Inferior parietal cortex (tissue), 1 donor: ENCODE measurements at regions not wholly inside any gene's neighbourhood (a gene's known extent, or its start where the extent isn't known, plus 50 kb on each side); places are given as distances from the start of the nearest gene placed in this dataset.

ENCODE experiments used
- DNase-seq: peaks from one replicate; pipeline ENCODE4 v3.0.0-alpha.2; 2016; ENCODE audit errors: extremely low spot score

DNA sequence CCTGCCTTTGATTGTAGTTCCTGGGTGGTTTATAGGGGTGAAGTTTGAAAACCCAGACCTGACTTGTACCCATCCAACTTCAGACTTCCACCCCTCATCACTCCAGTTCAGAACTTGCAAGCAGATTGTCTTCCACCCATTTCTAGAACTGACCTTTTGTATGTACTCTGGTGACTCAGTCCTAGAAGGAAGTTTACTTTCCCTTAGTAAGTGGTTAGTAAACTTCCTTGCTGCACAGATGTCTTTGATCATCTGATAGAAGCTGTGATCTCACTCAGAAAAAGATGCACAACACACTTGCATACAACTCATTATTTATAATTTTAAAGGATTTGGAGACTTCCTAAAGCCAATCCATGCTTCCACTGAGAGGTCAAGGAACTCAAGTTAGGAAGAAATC lies 368.0 kb downstream of the MFSD1 start:
- DNase-seq, result no peak

DNA sequence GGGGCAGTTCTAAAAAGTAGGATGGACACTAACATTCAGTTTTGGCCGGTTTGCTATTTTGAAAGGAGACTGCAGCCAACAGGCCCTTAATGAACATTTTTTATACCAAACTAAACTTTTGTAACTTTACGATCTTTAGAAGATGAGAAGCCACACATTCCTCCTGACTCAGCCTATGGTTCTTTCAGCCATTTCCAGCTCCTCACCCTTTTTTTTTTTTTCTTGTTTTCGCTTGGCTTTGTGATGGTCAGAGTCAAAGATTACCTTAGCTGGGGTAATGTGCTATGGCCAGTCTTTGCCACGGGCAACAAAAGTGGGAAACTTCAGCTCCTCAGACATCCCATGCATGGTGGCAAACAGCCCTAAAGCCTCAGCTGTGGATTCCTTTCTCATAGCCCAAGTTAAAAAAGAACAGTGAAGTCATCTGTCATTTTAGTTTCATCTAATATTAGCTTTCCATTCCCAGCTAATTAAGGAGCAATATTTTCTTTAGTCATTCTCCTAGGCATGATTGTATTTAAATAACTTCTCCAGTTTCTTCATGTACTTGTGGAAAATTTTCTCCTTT lies 368.7 kb downstream of the MFSD1 start:
- DNase-seq, result no peak

DNA sequence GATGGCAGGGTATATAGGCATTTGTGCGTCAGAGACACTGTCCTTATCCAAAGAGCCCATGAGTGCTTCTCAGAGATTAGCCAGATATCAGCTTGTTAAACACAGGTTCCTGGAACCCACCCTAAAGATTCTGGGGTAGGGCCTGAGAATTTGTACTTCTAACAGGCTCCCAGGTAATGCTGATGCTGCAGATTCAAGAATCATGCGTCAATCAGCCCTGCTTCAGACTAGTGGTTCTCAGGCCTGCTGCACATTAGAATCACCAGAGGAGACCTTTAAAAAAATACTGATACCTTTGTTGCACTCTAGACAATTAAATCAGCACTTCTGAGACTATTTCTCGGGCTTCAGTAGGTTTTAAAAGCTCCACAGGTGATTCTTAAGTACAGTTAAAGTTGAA lies 369.5 kb downstream of the MFSD1 start:
- no peak for DNase-seq

- no peak for DNase-seq
These were observed 370.6 kb downstream of the MFSD1 start for GRCh38 chr3:159172473-159172872.

DNA sequence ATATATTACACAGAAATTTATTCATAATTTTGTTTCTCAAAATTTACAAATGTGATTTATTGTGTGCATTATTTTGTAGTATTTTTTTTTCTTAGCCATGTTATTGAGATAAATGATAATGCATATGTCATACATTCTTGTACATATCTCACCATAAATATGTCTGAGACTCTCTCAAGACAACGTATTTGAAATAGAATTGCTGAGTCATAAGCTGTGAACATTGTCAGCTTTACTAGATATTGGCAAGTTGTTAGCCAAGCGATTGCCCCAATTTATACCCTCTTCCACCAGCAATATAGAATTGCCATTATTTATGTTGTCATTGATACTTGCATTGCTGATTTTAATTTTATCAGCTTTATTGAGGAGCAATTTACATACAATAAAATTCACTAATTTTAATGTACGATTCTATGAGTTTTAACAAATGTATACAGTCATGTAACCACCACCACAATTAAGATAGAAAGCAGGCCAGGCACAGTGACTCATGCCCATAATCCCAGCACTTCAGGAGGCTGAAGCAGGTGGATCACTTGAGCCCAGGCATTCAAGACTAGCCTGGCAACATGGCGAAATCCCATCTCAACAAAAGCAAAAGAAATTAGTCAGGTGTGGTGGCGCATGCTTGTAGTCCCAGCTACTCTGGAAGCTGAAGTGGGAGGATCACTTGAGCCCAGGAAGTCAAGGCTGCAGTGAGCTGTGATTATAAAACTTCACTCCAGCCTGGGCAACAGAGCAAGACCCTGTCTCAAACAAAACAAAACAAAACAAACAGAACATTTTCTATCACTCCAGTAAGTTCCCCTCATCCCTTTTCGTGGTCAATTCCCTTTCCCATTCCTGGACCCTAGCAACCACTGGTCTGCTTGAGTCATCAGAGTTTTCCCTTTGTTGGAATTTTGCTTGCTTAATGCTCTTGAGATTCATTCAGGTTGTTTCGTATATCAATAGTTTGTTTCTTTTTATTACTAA lies 373.1 kb downstream of the MFSD1 start:
- DNase-seq, result no peak

DNA sequence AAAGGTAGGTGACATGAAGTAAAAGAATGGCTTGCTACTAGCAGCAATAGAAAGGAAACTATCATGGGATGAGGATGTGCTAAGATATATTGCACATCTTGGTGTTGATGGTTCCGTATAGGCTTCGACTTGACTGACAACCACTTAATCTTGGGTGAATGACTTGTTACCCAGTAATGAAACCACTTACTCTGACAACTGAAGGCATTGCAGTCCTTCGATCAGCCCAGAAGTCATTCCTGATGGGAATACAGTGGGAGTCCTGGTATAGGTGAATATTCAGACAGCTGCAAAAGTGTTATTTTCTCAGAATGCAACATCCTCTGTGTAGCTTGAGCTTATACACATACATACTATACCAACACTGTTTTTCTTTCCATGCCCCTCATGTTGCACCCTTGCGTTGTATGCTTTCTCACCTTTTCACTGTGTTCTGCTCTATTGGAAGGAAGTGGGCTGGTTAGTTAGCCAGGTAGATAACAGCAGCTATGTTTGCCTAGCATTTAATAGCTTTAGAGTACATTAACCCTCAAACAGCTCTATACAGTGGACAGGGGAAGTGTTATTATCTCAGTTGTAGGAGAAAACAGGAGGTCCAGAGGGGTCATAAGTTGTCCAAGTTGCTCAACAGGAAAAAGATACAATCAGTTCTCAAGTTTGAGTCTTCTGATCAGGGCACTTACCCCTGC lies 376.5 kb downstream of the MFSD1 start:
- DNase-seq, result no peak

DNA sequence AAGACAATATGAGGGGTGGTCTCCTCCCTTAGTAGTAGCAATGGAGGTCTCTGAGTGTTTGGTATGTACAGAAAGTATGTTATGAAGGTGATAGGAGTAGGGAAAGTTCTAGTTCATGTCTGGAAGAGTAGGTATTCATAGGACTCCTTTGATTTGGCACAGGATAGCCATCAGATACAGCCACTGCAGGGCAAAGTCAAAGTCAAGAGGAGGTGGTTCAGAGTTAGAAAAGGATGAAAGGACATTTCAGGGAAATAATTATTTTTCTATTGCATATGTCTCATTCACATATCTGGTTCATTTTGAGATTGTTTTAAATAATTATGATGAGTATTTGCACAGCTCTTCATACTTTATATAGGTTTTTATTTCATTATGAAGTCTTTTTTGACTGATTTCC lies 381.1 kb downstream of the MFSD1 start:
- DNase-seq, result no peak

GRCh38 chr3:159185443-159186050 lies 383.7 kb downstream of the MFSD1 start:
- no peak for DNase-seq

DNA sequence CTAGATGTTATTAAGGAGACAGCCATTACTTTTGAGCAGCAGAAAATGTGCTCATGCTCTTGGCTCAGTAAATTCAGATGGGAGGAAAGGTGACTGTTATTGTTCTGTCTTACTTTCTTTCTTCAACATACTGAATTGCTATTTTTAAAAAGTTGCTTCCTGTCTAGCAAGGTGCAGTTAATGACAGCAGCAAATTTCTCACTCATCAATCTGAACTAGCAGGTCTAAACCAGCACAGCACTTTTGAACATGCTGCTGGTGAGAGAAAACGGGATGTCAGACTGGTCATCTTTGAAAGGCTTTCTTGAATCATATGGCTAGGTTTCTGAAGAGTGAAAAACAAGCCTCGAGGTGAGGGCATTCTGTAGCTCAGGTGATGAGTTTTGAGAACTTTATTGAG lies 384.7 kb downstream of the MFSD1 start:
- DNase-seq, result no peak

DNA sequence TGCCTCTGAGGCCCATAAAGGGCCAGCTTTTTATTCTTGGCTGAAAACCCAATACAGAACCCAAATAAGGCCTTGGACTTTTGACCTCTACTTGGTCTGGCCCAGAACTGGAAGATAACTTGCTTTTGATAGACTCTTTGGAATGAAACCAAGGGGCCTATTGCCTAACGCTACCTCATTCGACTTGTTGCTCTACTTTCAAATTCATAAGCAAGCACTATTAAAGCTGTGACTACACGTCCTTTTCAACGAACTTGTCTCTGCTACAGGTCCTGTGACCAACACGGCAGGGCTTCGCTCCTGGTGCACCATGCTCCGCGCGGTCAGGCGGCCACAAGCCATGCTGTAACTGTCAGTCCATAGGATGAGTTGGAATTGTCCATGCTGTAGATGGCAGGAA lies 385.4 kb downstream of the MFSD1 start:
- no peak for DNase-seq

DNA sequence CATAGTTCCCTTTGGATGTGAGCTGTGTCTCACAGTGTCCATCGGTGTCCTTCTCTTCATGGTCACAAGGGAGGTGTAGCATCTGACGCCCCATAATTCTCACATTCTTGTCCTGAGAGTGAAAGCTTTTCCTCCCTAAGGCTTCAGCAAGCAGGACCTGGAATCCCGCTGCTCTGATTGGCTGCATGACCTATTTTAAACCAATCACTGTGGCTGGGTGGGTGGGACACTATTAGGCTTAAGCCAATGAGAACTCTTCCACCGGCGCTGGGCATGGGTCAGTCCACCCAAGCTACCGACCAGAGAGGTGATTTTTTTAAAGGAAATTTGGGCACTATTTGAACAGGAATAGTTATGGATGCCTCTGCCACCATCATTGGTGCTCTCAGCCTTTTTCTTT lies 385.9 kb downstream of the MFSD1 start:
- DNase-seq, result no peak

DNA sequence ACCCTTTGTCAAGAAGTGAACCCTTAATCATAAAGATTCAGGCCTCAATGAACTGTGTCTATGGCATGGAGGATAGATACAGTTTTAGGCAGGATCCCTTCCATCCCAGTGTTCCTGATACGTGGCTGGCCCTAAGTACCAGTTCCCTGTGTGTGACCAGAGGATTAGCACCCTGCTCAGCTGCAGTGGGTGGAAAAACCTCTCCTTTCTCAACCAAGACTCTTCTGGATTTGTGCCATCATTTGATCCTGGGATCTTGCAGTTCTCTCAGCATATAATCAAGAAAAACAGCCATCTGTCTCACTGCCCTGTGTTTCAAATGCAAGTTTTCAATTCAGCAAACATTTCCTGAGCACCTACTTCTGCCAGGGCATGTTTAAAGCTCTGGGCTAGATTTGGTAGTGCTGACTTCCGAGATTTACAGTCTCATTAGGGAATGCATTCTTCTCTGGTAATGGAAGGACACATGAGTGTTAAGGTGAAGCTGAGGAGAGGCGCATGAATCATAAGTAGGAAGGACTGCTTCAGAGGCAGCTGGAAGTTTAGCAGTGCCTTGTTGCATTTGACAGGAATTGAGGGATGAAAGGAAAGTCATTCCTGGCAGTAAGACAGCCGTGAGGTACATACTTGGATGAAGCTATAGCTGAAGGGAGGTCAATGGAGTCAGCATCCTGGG lies 388.3 kb downstream of the MFSD1 start:
- peak; percentile 40 for DNase-seq

DNA sequence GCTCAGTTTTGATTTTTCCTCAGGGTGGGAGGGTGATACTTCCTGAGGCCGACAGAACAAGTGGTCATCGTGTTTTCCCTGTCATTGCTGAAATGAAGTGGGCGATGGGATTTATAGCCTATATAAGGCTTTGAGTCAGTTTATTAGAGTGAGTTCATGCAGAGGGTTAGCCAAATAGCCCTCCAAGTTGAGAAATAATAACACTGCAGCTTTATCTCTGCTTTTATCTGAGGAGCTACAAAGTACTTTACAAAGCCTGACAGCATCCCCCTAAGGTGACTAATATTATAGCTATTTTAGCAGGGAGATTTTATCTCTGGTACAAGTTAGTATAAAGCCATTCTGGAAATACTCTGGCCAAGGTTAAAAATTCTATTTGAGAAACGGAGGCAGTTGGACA lies 389.6 kb downstream of the MFSD1 start:
- no peak for DNase-seq

- DNase-seq, result no peak
These were observed 394.5 kb downstream of the MFSD1 start for GRCh38 chr3:159196359-159196758.

GRCh38 chr3:159200176-159200575 lies 398.3 kb downstream of the MFSD1 start:
- DNase-seq, result no peak

DNA sequence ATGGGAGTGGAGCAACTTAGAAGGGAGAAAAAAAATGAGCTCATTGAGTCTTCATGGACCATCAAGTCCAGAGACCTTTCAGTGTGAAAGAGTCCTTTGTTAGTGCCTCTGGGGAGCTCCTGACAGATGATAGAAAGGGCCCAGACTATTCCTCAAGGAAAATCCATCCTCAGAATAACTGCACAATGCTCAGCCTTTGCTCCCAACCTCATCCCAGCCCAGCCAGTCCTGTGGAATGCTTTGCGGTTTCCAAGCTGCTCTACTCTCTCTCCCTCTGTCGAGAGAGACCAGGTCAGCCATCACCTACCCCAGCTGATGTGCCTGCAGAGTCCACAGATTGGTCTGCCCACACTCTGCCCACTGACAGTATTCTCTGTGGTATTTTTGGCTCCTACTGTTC lies 406.2 kb downstream of the MFSD1 start:
- no peak for DNase-seq

- no peak for DNase-seq
These were observed 407.6 kb downstream of the MFSD1 start for GRCh38 chr3:159209459-159209858.

DNA sequence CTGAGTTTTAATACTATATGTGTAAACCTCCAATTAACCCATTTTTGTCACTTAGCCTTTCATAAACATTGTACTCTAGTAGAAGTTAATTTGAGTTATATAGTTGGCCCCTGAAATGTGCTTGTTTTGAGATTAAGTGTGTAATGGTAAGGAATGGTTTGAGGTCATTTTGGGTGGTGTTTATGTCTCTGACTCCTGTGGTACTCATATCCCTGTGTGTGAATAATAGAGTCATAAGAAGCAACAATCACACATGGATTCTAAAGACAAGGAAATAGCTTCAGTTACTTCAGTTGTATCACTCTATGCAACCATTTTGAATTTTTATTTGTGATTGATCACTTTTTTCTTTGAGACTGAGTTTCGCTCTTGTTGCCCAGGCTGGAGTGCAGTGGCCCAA lies 408.5 kb downstream of the MFSD1 start:
- DNase-seq, result no peak

- no peak for DNase-seq
These were observed 414.5 kb downstream of the MFSD1 start for GRCh38 chr3:159216311-159216710.

- DNase-seq, result no peak
These were observed 417.4 kb downstream of the MFSD1 start for GRCh38 chr3:159219231-159219630.

- DNase-seq, result no peak
These were observed 419.5 kb downstream of the MFSD1 start for GRCh38 chr3:159221335-159221734.
